ENCODE measurements at regions not wholly inside any gene's neighbourhood (a gene's known extent, or its start where the extent isn't known, plus 50 kb on each side); places are given as distances from the start of the nearest gene placed in this dataset.

GRCh38 chr19:31421082-31421481 is 71.8 kb upstream of the TSHZ3 start:
- no peak for TF ChIP-seq CTCF (IDR thresholded peaks at IDR 0.05; ENCODE audit: poor library complexity)
- no peak for TF ChIP-seq EZH2phosphoT487 (IDR thresholded peaks at IDR 0.05; ENCODE audit: low read depth, severe bottlenecking, unreplicated experiment)
- no peak for TF ChIP-seq EZH2 (IDR thresholded peaks at IDR 0.05; ENCODE audit: borderline replicate concordance)
